H9 (cell line): ENCODE measurements at regions not wholly inside any gene's neighbourhood (a gene's known extent, or its start where the extent isn't known, plus 50 kb on each side); places are given as distances from the start of the nearest gene placed in this dataset.

Source experiments
- DNase-seq: peaks from one replicate; pipeline ENCODE4 v3.0.0-alpha.2; 2017
- H2AFZ ChIP-seq: one replicate; pipeline ENCODE4 v1.6.1; 2013; ENCODE audit warnings: mild to moderate bottlenecking, low read length, control low read depth, moderate library complexity
- H2AK5ac ChIP-seq: 2 replicates; pipeline ENCODE4 v1.6.1; 2013; ENCODE audit warnings: low read length, control low read depth, mixed read lengths; ENCODE audit not compliant: insufficient read length
- H2BK120ac ChIP-seq: one replicate; pipeline ENCODE4 v1.6.1; 2013; ENCODE audit warnings: low read depth, mild to moderate bottlenecking, low read length, control low read depth, inconsistent platforms; ENCODE audit not compliant: poor library complexity, severe bottlenecking
- H2BK12ac ChIP-seq: 2 replicates; pipeline ENCODE4 v1.6.1; 2013; ENCODE audit warnings: low read length, control low read depth, mixed read lengths, low read depth; ENCODE audit not compliant: insufficient read length
- H2BK15ac ChIP-seq: 2 replicates; pipeline ENCODE4 v1.6.1; 2013; ENCODE audit warnings: low read depth, low read length, control low read depth
- H2BK20ac ChIP-seq: one replicate; pipeline ENCODE4 v1.6.1; 2013; ENCODE audit warnings: low read depth, mild to moderate bottlenecking, low read length, control low read depth, inconsistent platforms; ENCODE audit not compliant: poor library complexity, severe bottlenecking
- H2BK5ac ChIP-seq: 2 replicates; pipeline ENCODE4 v1.6.1; 2013; ENCODE audit warnings: low read length, control low read depth, mixed read lengths; ENCODE audit not compliant: insufficient read length
- H3K14ac ChIP-seq: 2 replicates; pipeline ENCODE4 v1.6.1; 2013; ENCODE audit warnings: low read length, control low read depth; ENCODE audit not compliant: insufficient read depth
- H3K18ac ChIP-seq: 2 replicates; pipeline ENCODE4 v1.6.1; 2013; ENCODE audit warnings: low read depth, mild to moderate bottlenecking, mixed read lengths, low read length, control low read depth; ENCODE audit not compliant: insufficient read length
- H3K23ac ChIP-seq: 2 replicates; pipeline ENCODE4 v1.6.1; 2013; ENCODE audit warnings: low read length, control low read depth, mixed read lengths, low read depth; ENCODE audit not compliant: insufficient read length
- H3K23me2 ChIP-seq: 2 replicates; pipeline ENCODE4 v1.6.1; 2013; ENCODE audit warnings: low read depth, mild to moderate bottlenecking, mixed read lengths, low read length, control low read depth; ENCODE audit not compliant: insufficient read length, poor library complexity, severe bottlenecking
- H3K27ac ChIP-seq: 2 replicates; pipeline ENCODE4 v1.5.1; 2013; ENCODE audit warnings: low read length, control low read depth, mixed read lengths, low read depth; ENCODE audit not compliant: insufficient read length
- H3K27me3 ChIP-seq: 2 replicates; pipeline ENCODE4 v1.6.1; 2013; ENCODE audit warnings: low read length, control low read depth, inconsistent platforms; ENCODE audit not compliant: insufficient read depth
- H3K4ac ChIP-seq: 2 replicates; pipeline ENCODE4 v1.6.1; 2013; ENCODE audit warnings: low read depth, mild to moderate bottlenecking, control low read depth, inconsistent platforms, low read length, moderate library complexity
- H3K4me1 ChIP-seq: 2 replicates; pipeline ENCODE4 v1.6.1; 2013; ENCODE audit warnings: low read length, control low read depth, inconsistent platforms; ENCODE audit not compliant: insufficient read depth
- H3K4me2 ChIP-seq: 2 replicates; pipeline ENCODE4 v1.6.1; 2013; ENCODE audit warnings: low read length, control low read depth, mixed read lengths; ENCODE audit not compliant: insufficient read length, insufficient read depth
- H3K56ac ChIP-seq: 2 replicates; pipeline ENCODE4 v1.6.1; 2013; ENCODE audit warnings: low read depth, mild to moderate bottlenecking, mixed read lengths, low read length, control low read depth; ENCODE audit not compliant: insufficient read length
- H3K79me1 ChIP-seq: 2 replicates; pipeline ENCODE4 v1.6.1; 2013; ENCODE audit warnings: low read depth, mild to moderate bottlenecking, moderate library complexity, low read length, control low read depth, inconsistent platforms; ENCODE audit not compliant: insufficient read depth, poor library complexity, severe bottlenecking
- H3K79me2 ChIP-seq: 2 replicates; pipeline ENCODE4 v1.6.1; 2013; ENCODE audit warnings: low read length, control low read depth, inconsistent platforms; ENCODE audit not compliant: insufficient read depth
- H3K9ac ChIP-seq: 2 replicates; pipeline ENCODE4 v1.6.1; 2013; ENCODE audit warnings: low read length, control low read depth, mixed read lengths; ENCODE audit not compliant: insufficient read length; ENCODE audit errors: extremely low read depth
- H3K9me3 ChIP-seq: one replicate; pipeline ENCODE4 v1.6.1; 2013; ENCODE audit warnings: low read depth, low read length, inconsistent platforms; ENCODE audit not compliant: control insufficient read depth
- H3T11ph ChIP-seq: one replicate; pipeline ENCODE4 v1.6.1; 2013; ENCODE audit warnings: mild to moderate bottlenecking, low read length, control low read depth, inconsistent platforms
- H4K20me1 ChIP-seq: one replicate; pipeline ENCODE4 v1.6.1; 2013; ENCODE audit not compliant: control insufficient read depth, insufficient read length, insufficient read depth
- H4K5ac ChIP-seq: 2 replicates; pipeline ENCODE4 v1.6.1; 2013; ENCODE audit warnings: low read depth, mild to moderate bottlenecking, mixed read lengths, low read length, control low read depth; ENCODE audit not compliant: insufficient read length
- H4K8ac ChIP-seq: replicated peaks from 2 replicates; pipeline ENCODE4 v1.6.1; 2013; ENCODE audit warnings: low read length, control low read depth, mixed read lengths, low read depth; ENCODE audit not compliant: insufficient read length
- H4K91ac ChIP-seq: 2 replicates; pipeline ENCODE4 v1.6.1; 2013; ENCODE audit warnings: low read depth, mild to moderate bottlenecking, moderate library complexity, mixed read lengths, low read length, control low read depth; ENCODE audit not compliant: insufficient read length
- H3K27ac Mint-ChIP-seq, 3 experiments: 2 replicates in 2 of 3; 3 replicates in 1 of 3; pipeline ENCODE4 v1.8.0; 2020 to 2021; ENCODE audit warnings: mixed read lengths in 3 of 3, mild to moderate bottlenecking in 1 of 3, moderate library complexity in 1 of 3
- H3K27me3 Mint-ChIP-seq: 2 replicates; pipeline ENCODE4 v1.8.0; 2021; ENCODE audit warnings: low read depth, mild to moderate bottlenecking, moderate library complexity, mixed read lengths
- H3K36me3 Mint-ChIP-seq, 3 experiments: 2 replicates in 2 of 3; 3 replicates in 1 of 3; pipeline ENCODE4 v1.8.0; 2020 to 2021; ENCODE audit warnings: low read depth in 3 of 3, mixed read lengths in 3 of 3; ENCODE audit not compliant: insufficient read depth in 1 of 3
- H3K4me1 Mint-ChIP-seq, 2 experiments: 2 replicates each; pipeline ENCODE4 v1.8.0; 2020; ENCODE audit warnings: mixed read lengths in 2 of 2
- H3K4me3 Mint-ChIP-seq, 2 experiments: 2 replicates in 1 of 2; 3 replicates in 1 of 2; pipeline ENCODE4 v1.8.0; 2020 to 2021; ENCODE audit warnings: mild to moderate bottlenecking in 2 of 2, mixed read lengths in 2 of 2, moderate library complexity in 1 of 2
- H3K9me3 Mint-ChIP-seq, 2 experiments: 2 replicates in 1 of 2; 3 replicates in 1 of 2; pipeline ENCODE4 v1.8.0; 2020; ENCODE audit warnings: mild to moderate bottlenecking in 2 of 2, mixed read lengths in 2 of 2, moderate library complexity in 1 of 2
- CTCF ChIP-seq: fragments of 200-600 bp; sonication (generic); conservative IDR thresholded peaks from 3 replicates; pipeline ENCODE4 v1.8.0; 2021; ENCODE audit warnings: antibody characterized with exemption, mild to moderate bottlenecking
- WGBS: extraction: QIAGEN DNeasy Blood & Tissue Kit; methylation state at CpG from one replicate; pipeline ENCODE4 v1.1.7; 2013; ENCODE audit warnings: missing lambda C conversion rate, low lambda C conversion rate, mixed read lengths; ENCODE audit not compliant: insufficient read length; ENCODE audit errors: extremely low coverage; 5-methylcytosine and 5-hydroxymethylcytosine counted together

- H2BK5ac ChIP-seq: no peak overlapping the region
- H4K5ac ChIP-seq: no peak overlapping the region
- no peaks in the 10 kb centered on the region for H3K23me2 ChIP-seq
- H3K9ac ChIP-seq: no peak overlapping the region
- no peak for DNase-seq
- Mint-ChIP-seq H3K27me3 (peaks cover 1% of the 10 kb centered on the region), H3K4me3 (no peak overlapping the region; a peak in 1 of 5 replicates), H3K36me3 (no peaks in the 10 kb centered on the region; a peak in 2 of 7 replicates), H3K27ac (no peak overlapping the region), H3K9me3 (peaks cover 0 to 3% of the 10 kb centered on the region in 2 experiments; a peak in 1 of 5 replicates), H3K4me1 (peaks cover 0 to 2% of the 10 kb centered on the region in 2 experiments; a peak in 2 of 4 replicates)
- no peak overlapping the region for H3T11ph ChIP-seq
- no peak for TF ChIP-seq CTCF
- no peak overlapping the region for H3K27ac ChIP-seq
- no peaks in the 10 kb centered on the region for H3K4me1 ChIP-seq
- H3K18ac ChIP-seq: no peak overlapping the region
- no CpG with 5 or more reads among the region's 8 CpGs for WGBS
- no peaks in the 10 kb centered on the region for H3K27me3 ChIP-seq
- no peak overlapping the region for H4K8ac ChIP-seq
- H2AFZ ChIP-seq: no peak overlapping the region
- no peak overlapping the region for H2BK15ac ChIP-seq
- no peaks in the 10 kb centered on the region for H3K79me2 ChIP-seq
- no peaks in the 10 kb centered on the region for H3K79me1 ChIP-seq
- H3K23ac ChIP-seq: no peak overlapping the region
- no peak overlapping the region for H2BK12ac ChIP-seq
- H2BK120ac ChIP-seq: no peak overlapping the region
- H2AK5ac ChIP-seq: no peak overlapping the region
- H2BK20ac ChIP-seq: no peak overlapping the region
- H3K4me2 ChIP-seq: no peak overlapping the region
- no peaks in the 10 kb centered on the region for H3K9me3 ChIP-seq
- no peak overlapping the region for H3K56ac ChIP-seq
- H4K91ac ChIP-seq: no peak overlapping the region
- H3K4ac ChIP-seq: no peak overlapping the region
- H3K14ac ChIP-seq: no peak overlapping the region
- no peaks in the 10 kb centered on the region for H4K20me1 ChIP-seq
These were observed 813.0 kb downstream of the TYW1 start for GRCh38 chr7:67809586-67809985.
